Transverse colon (tissue), 4 donors: ENCODE measurements at regions not wholly inside any gene's neighbourhood (a gene's known extent, or its start where the extent isn't known, plus 50 kb on each side); places are given as distances from the start of the nearest gene placed in this dataset.

Experiments
- CTCF ChIP-seq, 5 experiments: fragments of 200-600 bp in 3 of 5; fragments of 450-650 bp in 2 of 5; sonication (generic) in 3 of 5; IDR thresholded peaks; 1 replicate in 2 of 5; 2 replicates in 3 of 5; pipeline ENCODE4 v1.5.1; 2016 to 2017; ENCODE audit warnings: antibody characterized with exemption in 5 of 5, inconsistent platforms in 3 of 5, mild to moderate bottlenecking in 2 of 5, moderate library complexity in 1 of 5
- EP300 ChIP-seq: sonication (generic); formaldehyde crosslinking; IDR thresholded peaks from one replicate; pipeline ENCODE4 v1.6.1; 2017; ENCODE audit warnings: antibody characterized with exemption, low read depth
- POLR2A ChIP-seq: fragments of 450-650 bp; IDR thresholded peaks from one replicate; pipeline ENCODE4 v1.6.1; 2016; ENCODE audit warnings: antibody characterized with exemption, mild to moderate bottlenecking, moderate library complexity
- POLR2AphosphoS5 ChIP-seq, 3 donors: sonication (generic); formaldehyde crosslinking; IDR thresholded peaks; one replicate each; pipeline ENCODE4 v1.6.1; 2016; ENCODE audit warnings: antibody characterized with exemption in 3 of 3

- TF ChIP-seq EP300 (no peak), CTCF (IDR thresholded peaks at IDR 0.05) (no peak), POLR2A (no peak), POLR2AphosphoS5 (IDR thresholded peaks at IDR 0.05) (no peak)
Measured at GRCh38 chr6:144718431-144718830, 433.3 kb downstream of the UTRN start.
